GM19452 (cell line): ENCODE measurements at regions not wholly inside any gene's neighbourhood (a gene's known extent, or its start where the extent isn't known, plus 50 kb on each side); places are given as distances from the start of the nearest gene placed in this dataset.

Experiments used
- ATAC-seq: cut with Tn5 transposase; IDR thresholded peaks from one replicate; pipeline ENCODE4 v1.9.1; 2021; ENCODE audit not compliant: unreplicated experiment

- ATAC-seq: no peak
Measured at GRCh38 chr4:18388039-18388438, 366.5 kb upstream of the LCORL start.

GRCh38 chr4:18381186-18381585 is 359.6 kb upstream of the LCORL start:
- ATAC-seq: no peak

- ATAC-seq: no peak
Measured at GRCh38 chr4:18369561-18369960, 348.0 kb upstream of the LCORL start.

GRCh38 chr4:18366892-18367291 is 345.3 kb upstream of the LCORL start:
- ATAC-seq: peak; percentile 87

GRCh38 chr4:18366136-18366535 is 344.6 kb upstream of the LCORL start:
- no peak for ATAC-seq

- ATAC-seq: no peak
Measured at GRCh38 chr4:18343581-18343980, 322.0 kb upstream of the LCORL start.

GRCh38 chr4:18342847-18343246 is 321.3 kb upstream of the LCORL start:
- ATAC-seq: no peak

GRCh38 chr4:18321956-18322530 is 300.5 kb upstream of the LCORL start:
- ATAC-seq: no peak

- no peak for ATAC-seq
Measured at GRCh38 chr4:18319431-18319830, 297.9 kb upstream of the LCORL start.

- no peak for ATAC-seq
Measured at GRCh38 chr4:18318682-18319388, 297.3 kb upstream of the LCORL start.

- no peak for ATAC-seq
Measured at GRCh38 chr4:18314731-18315130, 293.2 kb upstream of the LCORL start.

- no peak for ATAC-seq
Measured at GRCh38 chr4:18297684-18298083, 276.1 kb upstream of the LCORL start.

GRCh38 chr4:18296411-18296810 is 274.9 kb upstream of the LCORL start:
- no peak for ATAC-seq

- no peak for ATAC-seq
Measured at GRCh38 chr4:18294846-18295245, 273.3 kb upstream of the LCORL start.

- ATAC-seq: no peak
Measured at GRCh38 chr4:18294021-18294420, 272.5 kb upstream of the LCORL start.

GRCh38 chr4:18292411-18292810 is 270.9 kb upstream of the LCORL start:
- ATAC-seq: no peak

GRCh38 chr4:18291981-18292380 is 270.4 kb upstream of the LCORL start:
- ATAC-seq: no peak

GRCh38 chr4:18291256-18291655 is 269.7 kb upstream of the LCORL start:
- no peak for ATAC-seq

- no peak for ATAC-seq
Measured at GRCh38 chr4:18285357-18285756, 263.8 kb upstream of the LCORL start.

GRCh38 chr4:18278244-18278643 is 256.7 kb upstream of the LCORL start:
- ATAC-seq: no peak

- no peak for ATAC-seq
Measured at GRCh38 chr4:18262832-18263231, 241.3 kb upstream of the LCORL start.

GRCh38 chr4:18252052-18252451 is 230.5 kb upstream of the LCORL start:
- no peak for ATAC-seq

GRCh38 chr4:18250564-18250963 is 229.0 kb upstream of the LCORL start:
- no peak for ATAC-seq
